ENCODE measurements at regions not wholly inside any gene's neighbourhood (a gene's known extent, or its start where the extent isn't known, plus 50 kb on each side); places are given as distances from the start of the nearest gene placed in this dataset.

GRCh38 chr4:152153476-152154270 lies 382.2 kb downstream of the FBXW7 start:
- DNase-seq (ENCODE audit: low spot score) = no peak
- H3K27me3 Mint-ChIP-seq (ENCODE audit: insufficient read depth, low read depth) = peaks cover 2% of the 10 kb centered on the region
- Histone ChIP-seq H3K4me2 (no peak overlapping the region), H3K36me3 (no peaks in the 10 kb centered on the region), H4K20me1 (ENCODE audit: low read depth) (no peaks in the 10 kb centered on the region), H2AFZ (replicated peaks) (no peak overlapping the region), H3K27me3 (no peaks in the 10 kb centered on the region), H3K9ac (no peak overlapping the region), H3K4me1 (no peaks in the 10 kb centered on the region), H3K79me2 (ENCODE audit: low read depth) (no peaks in the 10 kb centered on the region), H3K4me3 (no peak overlapping the region), H3F3A (ENCODE audit: low read depth) (no peaks in the 10 kb centered on the region), H3K9me3 (ENCODE audit: low read depth) (no peaks in the 10 kb centered on the region), H3K27ac (no peak overlapping the region)
- H3K4me1 Mint-ChIP-seq = peaks cover 3% of the 10 kb centered on the region
- H3K4me3 Mint-ChIP-seq = no peak overlapping the region
- TF ChIP-seq EZH2phosphoT487 (IDR thresholded peaks at IDR 0.05) = no peak
- no peak for TF ChIP-seq CTCF (IDR thresholded peaks at IDR 0.05)
- no peak for TF ChIP-seq EZH2 (IDR thresholded peaks at IDR 0.05)
- H3K27ac Mint-ChIP-seq = no peak overlapping the region
- H3K9me3 Mint-ChIP-seq = no peaks in the 10 kb centered on the region
- H3K36me3 Mint-ChIP-seq = no peaks in the 10 kb centered on the region

GRCh38 chr4:152150214-152150613 lies 385.7 kb downstream of the FBXW7 start:
- Histone ChIP-seq H3K9ac (no peak overlapping the region), H3K79me2 (ENCODE audit: low read depth) (no peaks in the 10 kb centered on the region), H3F3A (ENCODE audit: low read depth) (no peaks in the 10 kb centered on the region), H3K36me3 (no peaks in the 10 kb centered on the region), H3K4me1 (no peaks in the 10 kb centered on the region), H4K20me1 (ENCODE audit: low read depth) (no peaks in the 10 kb centered on the region), H3K27ac (no peak overlapping the region), H3K4me2 (no peak overlapping the region), H2AFZ (replicated peaks) (no peak overlapping the region), H3K27me3 (no peaks in the 10 kb centered on the region), H3K9me3 (ENCODE audit: low read depth) (peaks cover 4% of the 10 kb centered on the region), H3K4me3 (no peak overlapping the region)
- Mint-ChIP-seq H3K4me3 (no peak overlapping the region), H3K4me1 (no peaks in the 10 kb centered on the region), H3K27ac (no peak overlapping the region), H3K36me3 (no peaks in the 10 kb centered on the region), H3K9me3 (peaks cover 19% of the 10 kb centered on the region), H3K27me3 (ENCODE audit: insufficient read depth, low read depth) (no peaks in the 10 kb centered on the region)
- TF ChIP-seq EZH2 (IDR thresholded peaks at IDR 0.05) (no peak), CTCF (IDR thresholded peaks at IDR 0.05) (no peak), EZH2phosphoT487 (IDR thresholded peaks at IDR 0.05) (no peak)
- no peak for DNase-seq (ENCODE audit: low spot score)

GRCh38 chr4:152149745-152150144 lies 386.1 kb downstream of the FBXW7 start:
- no peaks in the 10 kb centered on the region for H3K27me3 Mint-ChIP-seq (ENCODE audit: insufficient read depth, low read depth)
- no peak overlapping the region for H3K4me3 ChIP-seq
- H3K27me3 ChIP-seq = no peaks in the 10 kb centered on the region
- H3K4me1 ChIP-seq = no peaks in the 10 kb centered on the region
- H3K27ac Mint-ChIP-seq = no peak overlapping the region
- no peaks in the 10 kb centered on the region for H3K4me1 Mint-ChIP-seq
- no peak overlapping the region for H3K9ac ChIP-seq
- H3K36me3 Mint-ChIP-seq = no peaks in the 10 kb centered on the region
- no peak overlapping the region for H3K4me2 ChIP-seq
- no peaks in the 10 kb centered on the region for H3F3A ChIP-seq (ENCODE audit: low read depth)
- no peak overlapping the region for H3K27ac ChIP-seq
- no peak for TF ChIP-seq EZH2 (IDR thresholded peaks at IDR 0.05)
- no peak for TF ChIP-seq EZH2phosphoT487 (IDR thresholded peaks at IDR 0.05)
- H3K9me3 Mint-ChIP-seq = peaks cover 22% of the 10 kb centered on the region
- no peak overlapping the region for H2AFZ ChIP-seq (replicated peaks)
- no peaks in the 10 kb centered on the region for H3K36me3 ChIP-seq
- no peaks in the 10 kb centered on the region for H3K79me2 ChIP-seq (ENCODE audit: low read depth)
- H3K9me3 ChIP-seq (ENCODE audit: low read depth) = peaks cover 4% of the 10 kb centered on the region
- H4K20me1 ChIP-seq (ENCODE audit: low read depth) = no peaks in the 10 kb centered on the region
- DNase-seq (ENCODE audit: low spot score) = no peak
- no peak overlapping the region for H3K4me3 Mint-ChIP-seq

- Mint-ChIP-seq H3K4me3 (no peak overlapping the region), H3K4me1 (no peaks in the 10 kb centered on the region), H3K27ac (no peak overlapping the region), H3K9me3 (peaks cover 31% of the 10 kb centered on the region), H3K36me3 (no peaks in the 10 kb centered on the region), H3K27me3 (ENCODE audit: insufficient read depth, low read depth) (no peaks in the 10 kb centered on the region)
- no peak overlapping the region for H2AFZ ChIP-seq (replicated peaks)
- peaks cover 4% of the 10 kb centered on the region for H3K9me3 ChIP-seq (ENCODE audit: low read depth)
- H4K20me1 ChIP-seq (ENCODE audit: low read depth) = no peaks in the 10 kb centered on the region
- no peaks in the 10 kb centered on the region for H3K27me3 ChIP-seq
- H3K9ac ChIP-seq = no peak overlapping the region
- H3K27ac ChIP-seq = no peak overlapping the region
- no peak for DNase-seq (ENCODE audit: low spot score)
- H3K4me3 ChIP-seq = no peak overlapping the region
- no peak overlapping the region for H3K4me2 ChIP-seq
- no peak for TF ChIP-seq EZH2phosphoT487 (IDR thresholded peaks at IDR 0.05)
- TF ChIP-seq CTCF (IDR thresholded peaks at IDR 0.05) = no peak
- no peak for TF ChIP-seq EZH2 (IDR thresholded peaks at IDR 0.05)
- H3K36me3 ChIP-seq = no peaks in the 10 kb centered on the region
- H3K79me2 ChIP-seq (ENCODE audit: low read depth) = no peaks in the 10 kb centered on the region
- no peaks in the 10 kb centered on the region for H3F3A ChIP-seq (ENCODE audit: low read depth)
- no peaks in the 10 kb centered on the region for H3K4me1 ChIP-seq
Observed at GRCh38 chr4:152148057-152148456, 387.2 kb upstream of the GATB start.
